ENCODE measurements at regions not wholly inside any gene's neighbourhood (a gene's known extent, or its start where the extent isn't known, plus 50 kb on each side); places are given as distances from the start of the nearest gene placed in this dataset.

DNA sequence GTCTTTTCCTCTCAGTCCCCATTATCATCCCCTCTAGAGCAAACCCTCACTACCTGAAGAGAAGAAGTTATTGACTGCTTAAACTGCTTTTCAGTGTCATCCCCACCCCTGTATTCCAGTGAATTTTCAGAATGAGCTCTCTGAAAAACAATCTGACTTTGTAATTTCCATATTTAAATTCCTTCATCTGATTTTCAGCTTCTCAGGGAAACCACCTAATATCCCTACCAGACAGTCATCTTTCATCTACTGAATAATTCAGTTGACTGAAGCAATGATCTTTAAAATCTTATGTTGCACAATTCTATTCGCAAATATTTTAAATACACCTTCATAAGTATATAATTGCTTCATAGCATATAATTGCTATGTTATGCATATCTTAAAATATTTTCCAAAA lies 258.7 kb downstream of the HTR1B start:
- Mint-ChIP-seq H3K27ac (no peak overlapping the region), H3K4me1 (no peaks in the 10 kb centered on the region), H3K36me3 (no peaks in the 10 kb centered on the region)

DNA sequence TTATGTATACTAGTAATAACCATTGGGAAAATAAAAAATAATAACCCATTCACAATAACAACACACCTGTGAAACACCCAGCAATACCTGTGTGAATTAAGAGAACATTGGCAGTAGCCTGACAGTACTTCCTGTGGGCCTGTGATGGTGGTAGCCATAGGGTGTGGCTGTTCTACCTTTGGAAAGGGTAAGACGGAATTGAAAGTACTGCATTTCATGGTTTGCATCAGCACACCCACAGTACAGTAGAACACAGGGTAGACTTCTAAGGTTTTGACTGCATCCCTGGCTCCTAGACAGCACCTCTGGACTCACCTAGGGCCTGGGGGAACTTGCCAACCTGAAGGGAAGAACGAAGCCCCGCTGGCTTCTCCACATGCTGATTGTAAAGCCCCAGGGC lies 279.8 kb downstream of the HTR1B start:
- Mint-ChIP-seq H3K9me3 (peaks cover 34% of the 10 kb centered on the region), H3K36me3 (peaks cover 3% of the 10 kb centered on the region), H3K4me1 (no peaks in the 10 kb centered on the region), H3K4me3 (no peak overlapping the region), H3K27ac (no peak overlapping the region), H3K27me3 (ENCODE audit: low read depth) (no peaks in the 10 kb centered on the region)
- no peak for DNase-seq (ENCODE audit: low spot score in 2 of 2, unreplicated experiment in 2 of 2)
- TF ChIP-seq, protein P1, sequence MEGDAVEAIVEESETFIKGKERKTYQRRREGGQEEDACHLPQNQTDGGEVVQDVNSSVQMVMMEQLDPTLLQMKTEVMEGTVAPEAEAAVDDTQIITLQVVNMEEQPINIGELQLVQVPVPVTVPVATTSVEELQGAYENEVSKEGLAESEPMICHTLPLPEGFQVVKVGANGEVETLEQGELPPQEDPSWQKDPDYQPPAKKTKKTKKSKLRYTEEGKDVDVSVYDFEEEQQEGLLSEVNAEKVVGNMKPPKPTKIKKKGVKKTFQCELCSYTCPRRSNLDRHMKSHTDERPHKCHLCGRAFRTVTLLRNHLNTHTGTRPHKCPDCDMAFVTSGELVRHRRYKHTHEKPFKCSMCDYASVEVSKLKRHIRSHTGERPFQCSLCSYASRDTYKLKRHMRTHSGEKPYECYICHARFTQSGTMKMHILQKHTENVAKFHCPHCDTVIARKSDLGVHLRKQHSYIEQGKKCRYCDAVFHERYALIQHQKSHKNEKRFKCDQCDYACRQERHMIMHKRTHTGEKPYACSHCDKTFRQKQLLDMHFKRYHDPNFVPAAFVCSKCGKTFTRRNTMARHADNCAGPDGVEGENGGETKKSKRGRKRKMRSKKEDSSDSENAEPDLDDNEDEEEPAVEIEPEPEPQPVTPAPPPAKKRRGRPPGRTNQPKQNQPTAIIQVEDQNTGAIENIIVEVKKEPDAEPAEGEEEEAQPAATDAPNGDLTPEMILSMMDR (IDR thresholded peaks at IDR 0.05; ENCODE audit: unreplicated experiment), result no peak

More for the DNA sequence above, 258.7 kb downstream of the HTR1B start:
- peaks cover 9% of the 10 kb centered on the region for H3K9me3 Mint-ChIP-seq
- TF ChIP-seq, protein P1 (IDR thresholded peaks at IDR 0.05; ENCODE audit: unreplicated experiment), result no peak
- H3K4me3 Mint-ChIP-seq, result no peak overlapping the region
- H3K27me3 Mint-ChIP-seq (ENCODE audit: low read depth), result no peaks in the 10 kb centered on the region
- DNase-seq (ENCODE audit: low spot score in 2 of 2, unreplicated experiment in 2 of 2), result no peak

DNA sequence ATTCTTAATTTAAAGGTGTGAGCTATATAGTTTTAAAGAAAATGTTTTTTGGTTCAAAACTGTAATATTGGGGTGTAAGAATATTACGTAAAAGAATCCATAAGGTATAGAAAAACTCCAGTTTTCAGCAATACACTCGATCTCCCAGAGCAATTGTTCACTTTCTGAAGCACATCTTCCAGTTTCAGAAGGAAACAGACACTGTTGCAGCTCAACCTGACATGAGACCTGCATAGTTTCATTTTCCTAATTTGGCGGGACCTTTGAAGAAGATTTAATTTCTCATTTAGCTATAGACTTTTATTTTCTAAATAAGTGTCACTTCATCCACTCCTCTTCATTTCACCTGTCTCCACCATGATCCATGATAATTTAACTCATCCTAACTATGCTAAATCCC lies 281.5 kb downstream of the HTR1B start:
- TF ChIP-seq, protein P1 (IDR thresholded peaks at IDR 0.05; ENCODE audit: unreplicated experiment), result no peak
- no peak overlapping the region for H3K27ac Mint-ChIP-seq
- no peaks in the 10 kb centered on the region for H3K4me1 Mint-ChIP-seq
- peaks cover 3% of the 10 kb centered on the region for H3K36me3 Mint-ChIP-seq
- peaks cover 21% of the 10 kb centered on the region for H3K9me3 Mint-ChIP-seq
- H3K4me3 Mint-ChIP-seq, result no peak overlapping the region
- H3K27me3 Mint-ChIP-seq (ENCODE audit: low read depth), result no peaks in the 10 kb centered on the region
- no peak for DNase-seq (ENCODE audit: low spot score in 2 of 2, unreplicated experiment in 2 of 2)

DNA sequence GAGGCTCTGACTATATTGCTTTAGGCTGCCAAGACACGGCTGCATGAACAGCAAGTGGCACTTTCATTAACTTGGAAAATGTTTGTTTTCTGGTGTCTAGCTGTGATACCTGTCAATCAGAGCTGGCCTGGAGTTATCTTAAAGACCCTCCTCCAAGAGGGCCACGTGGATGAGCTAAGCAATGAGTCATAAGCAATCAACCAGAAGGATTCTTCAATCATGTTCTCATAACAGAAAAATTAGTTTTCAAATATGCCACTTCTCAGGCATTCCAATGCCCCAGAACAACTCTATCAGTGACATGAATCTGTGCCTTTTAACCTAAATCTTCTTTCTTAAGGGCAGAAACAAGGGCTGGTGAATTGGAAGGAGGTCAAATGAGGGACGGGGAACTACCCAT lies 283.0 kb downstream of the HTR1B start:
- H3K27me3 Mint-ChIP-seq (ENCODE audit: low read depth), result no peaks in the 10 kb centered on the region
- H3K4me3 Mint-ChIP-seq, result no peak overlapping the region
- no peak for DNase-seq (ENCODE audit: low spot score in 2 of 2, unreplicated experiment in 2 of 2)
- peaks cover 17% of the 10 kb centered on the region for H3K9me3 Mint-ChIP-seq
- H3K4me1 Mint-ChIP-seq, result no peaks in the 10 kb centered on the region
- TF ChIP-seq, protein P1 (IDR thresholded peaks at IDR 0.05; ENCODE audit: unreplicated experiment), result no peak
- H3K36me3 Mint-ChIP-seq, result peaks cover 3% of the 10 kb centered on the region
- H3K27ac Mint-ChIP-seq, result no peak overlapping the region

DNA sequence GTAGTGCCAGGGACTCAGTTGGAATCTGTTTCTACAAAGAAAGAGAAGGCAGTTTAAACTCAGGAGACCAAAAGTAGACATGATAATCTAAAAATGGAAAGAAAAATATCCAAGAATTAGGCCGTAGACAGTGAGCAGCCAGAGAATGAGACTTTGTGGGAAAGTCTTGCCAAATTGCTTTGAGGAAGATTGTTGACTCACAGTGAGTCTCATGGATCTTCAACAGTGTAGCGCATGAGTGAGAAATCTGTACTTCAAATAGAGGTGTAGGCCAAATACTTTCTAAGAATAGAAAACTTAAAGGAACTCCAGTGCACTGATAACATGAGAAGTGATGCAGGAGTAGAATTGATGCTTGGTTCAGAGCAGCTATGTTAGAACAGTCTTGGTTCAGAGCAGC lies 284.5 kb downstream of the HTR1B start:
- TF ChIP-seq, protein P1 (IDR thresholded peaks at IDR 0.05; ENCODE audit: unreplicated experiment), result no peak

DNA sequence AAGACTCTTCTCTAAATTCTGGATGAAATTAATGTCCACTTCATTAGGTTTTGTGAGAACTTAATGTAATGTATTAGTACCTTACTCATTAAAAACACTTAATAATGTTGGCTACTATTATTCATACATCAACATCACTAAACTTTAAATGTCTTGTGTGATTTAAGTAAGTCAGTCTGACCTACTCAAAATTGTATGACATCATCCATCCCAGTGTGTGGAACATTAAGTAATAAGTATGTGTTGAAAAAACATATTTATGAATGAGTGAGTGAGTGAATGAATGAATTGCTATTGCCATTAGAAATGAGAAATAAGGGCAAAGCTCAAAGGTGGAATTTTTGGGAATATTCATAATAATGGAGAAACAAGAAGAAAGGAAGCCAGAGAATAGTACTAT lies 285.8 kb downstream of the HTR1B start:
- TF ChIP-seq, protein P1 (IDR thresholded peaks at IDR 0.05; ENCODE audit: unreplicated experiment), result no peak
- Mint-ChIP-seq H3K27me3 (ENCODE audit: low read depth) (no peaks in the 10 kb centered on the region), H3K4me3 (no peak overlapping the region), H3K4me1 (no peaks in the 10 kb centered on the region), H3K27ac (no peak overlapping the region), H3K9me3 (no peaks in the 10 kb centered on the region), H3K36me3 (no peaks in the 10 kb centered on the region)
- no peak for DNase-seq (ENCODE audit: low spot score in 2 of 2, unreplicated experiment in 2 of 2)

More for the DNA sequence above, 284.5 kb downstream of the HTR1B start:
- no peaks in the 10 kb centered on the region for H3K36me3 Mint-ChIP-seq
- DNase-seq (ENCODE audit: low spot score in 2 of 2, unreplicated experiment in 2 of 2), result no peak
- H3K27ac Mint-ChIP-seq, result no peak overlapping the region
- H3K4me1 Mint-ChIP-seq, result no peaks in the 10 kb centered on the region
- H3K9me3 Mint-ChIP-seq, result peaks cover 5% of the 10 kb centered on the region
- H3K4me3 Mint-ChIP-seq, result no peak overlapping the region
- H3K27me3 Mint-ChIP-seq (ENCODE audit: low read depth), result no peaks in the 10 kb centered on the region
